ENCODE measurements at regions not wholly inside any gene's neighbourhood (a gene's known extent, or its start where the extent isn't known, plus 50 kb on each side); places are given as distances from the start of the nearest gene placed in this dataset.

GRCh38 chr10:130787243-130787642 is 524.3 kb downstream of the TCERG1L start:
- DNase-seq (ENCODE audit: low read depth, low spot score): no peak

- DNase-seq (ENCODE audit: low read depth, low spot score): no peak
Measured at GRCh38 chr10:130787821-130788220, 523.7 kb downstream of the TCERG1L start.

- no peak for DNase-seq (ENCODE audit: low read depth, low spot score)
Measured at GRCh38 chr10:130790339-130790738, 521.2 kb downstream of the TCERG1L start.

- no peak for DNase-seq (ENCODE audit: low read depth, low spot score)
Measured at GRCh38 chr10:130792096-130792845, 519.2 kb downstream of the TCERG1L start.

GRCh38 chr10:130795819-130796218 is 515.7 kb downstream of the TCERG1L start:
- no peak for DNase-seq (ENCODE audit: low read depth, low spot score)

GRCh38 chr10:130799532-130799931 is 512.0 kb downstream of the TCERG1L start:
- no peak for DNase-seq (ENCODE audit: low read depth, low spot score)

GRCh38 chr10:130800281-130800680 is 511.2 kb downstream of the TCERG1L start:
- DNase-seq (ENCODE audit: low read depth, low spot score): no peak

GRCh38 chr10:130801276-130801675 is 510.2 kb downstream of the TCERG1L start:
- no peak for DNase-seq (ENCODE audit: low read depth, low spot score)

- DNase-seq (ENCODE audit: low read depth, low spot score): no peak
Measured at GRCh38 chr10:130801784-130802183, 509.7 kb downstream of the TCERG1L start.

- no peak for DNase-seq (ENCODE audit: low read depth, low spot score)
Measured at GRCh38 chr10:130802301-130802700, 509.2 kb downstream of the TCERG1L start.

GRCh38 chr10:130804281-130804680 is 507.2 kb downstream of the TCERG1L start:
- no peak for DNase-seq (ENCODE audit: low read depth, low spot score)

- no peak for DNase-seq (ENCODE audit: low read depth, low spot score)
Measured at GRCh38 chr10:130804778-130805634, 506.5 kb downstream of the TCERG1L start.

GRCh38 chr10:130805635-130806030 is 505.9 kb downstream of the TCERG1L start:
- no peak for DNase-seq (ENCODE audit: low read depth, low spot score)

- no peak for DNase-seq (ENCODE audit: low read depth, low spot score)
Measured at GRCh38 chr10:130806426-130806825, 505.1 kb downstream of the TCERG1L start.

GRCh38 chr10:130807096-130807495 is 504.4 kb downstream of the TCERG1L start:
- no peak for DNase-seq (ENCODE audit: low read depth, low spot score)

- no peak for DNase-seq (ENCODE audit: low read depth, low spot score)
Measured at GRCh38 chr10:130807721-130808120, 503.8 kb downstream of the TCERG1L start.

GRCh38 chr10:130808243-130808642 is 503.3 kb downstream of the TCERG1L start:
- DNase-seq (ENCODE audit: low read depth, low spot score): no peak

GRCh38 chr10:130808686-130809085 is 502.8 kb downstream of the TCERG1L start:
- DNase-seq (ENCODE audit: low read depth, low spot score): no peak

- DNase-seq (ENCODE audit: low read depth, low spot score): no peak
Measured at GRCh38 chr10:130809181-130809580, 502.3 kb downstream of the TCERG1L start.

GRCh38 chr10:130809761-130810515 is 501.6 kb downstream of the TCERG1L start:
- no peak for DNase-seq (ENCODE audit: low read depth, low spot score)

GRCh38 chr10:130810856-130811255 is 500.7 kb downstream of the TCERG1L start:
- no peak for DNase-seq (ENCODE audit: low read depth, low spot score)

All from activated CD4-positive, CD25-positive, alpha-beta regulatory T cell treated with anti-CD3 and anti-CD28 coated beads, Interleukin-2, amount 50 U/mL, for 16 hours (primary cell).